SKM-1 (cell line): ENCODE measurements at regions not wholly inside any gene's neighbourhood (a gene's known extent, or its start where the extent isn't known, plus 50 kb on each side); places are given as distances from the start of the nearest gene placed in this dataset.
"Not testable (repeated sequence)": the region's sequence is repeated elsewhere in the genome, so short reads cannot be mapped to it uniquely, and the experiment has no call there.

Experiments used
- DNase-seq: peaks from one replicate; lab custom pipeline; 2025; ENCODE audit not compliant: unreplicated experiment; lab: John Stamatoyannopoulos, UW

GRCh38 chr18:1528964-1529509 lies 624.4 kb downstream of the ADCYAP1 start:
- no peak for DNase-seq

GRCh38 chr18:1530650-1531049 lies 626.0 kb downstream of the ADCYAP1 start:
- no peak for DNase-seq

DNA sequence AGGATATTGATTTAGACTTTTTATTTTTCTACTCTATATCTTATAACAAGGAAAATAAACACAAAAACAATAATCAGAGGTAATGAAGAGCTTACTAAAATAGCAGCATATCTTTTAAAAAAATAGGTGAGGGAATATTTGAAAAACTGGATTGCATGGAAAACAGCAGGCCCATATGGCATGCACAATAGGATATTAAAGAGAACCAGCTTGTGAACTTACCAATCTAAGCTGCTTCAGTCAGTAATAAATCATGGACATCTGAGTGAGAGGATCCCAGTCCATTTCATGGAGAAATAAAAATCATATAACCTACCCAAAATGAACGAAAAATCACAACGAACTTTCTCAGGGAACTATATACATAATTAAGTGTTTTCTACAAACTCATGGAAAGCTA lies 634.6 kb downstream of the ADCYAP1 start:
- DNase-seq = no peak

DNA sequence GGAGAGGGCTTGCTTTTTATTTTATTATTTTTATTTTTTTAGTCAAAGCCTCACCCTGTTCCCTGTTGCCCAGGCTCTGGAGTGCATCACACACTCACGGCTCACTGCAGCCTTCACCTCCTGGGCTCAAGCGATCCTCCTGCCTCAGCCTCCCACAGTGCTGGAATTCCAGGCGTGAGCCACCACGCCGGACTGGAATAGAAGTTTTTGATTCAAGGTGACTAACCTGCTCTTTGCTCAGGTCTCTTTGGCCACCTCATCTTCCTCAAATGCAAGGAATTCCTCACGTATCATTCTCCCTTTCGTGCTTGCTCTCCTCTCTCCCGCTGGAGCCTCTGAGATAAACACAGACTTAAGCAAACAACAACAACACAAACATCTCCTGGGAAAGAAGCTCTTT lies 636.8 kb downstream of the ADCYAP1 start:
- no peak for DNase-seq

GRCh38 chr18:1542230-1542774 lies 637.6 kb downstream of the ADCYAP1 start:
- DNase-seq = no peak

DNA sequence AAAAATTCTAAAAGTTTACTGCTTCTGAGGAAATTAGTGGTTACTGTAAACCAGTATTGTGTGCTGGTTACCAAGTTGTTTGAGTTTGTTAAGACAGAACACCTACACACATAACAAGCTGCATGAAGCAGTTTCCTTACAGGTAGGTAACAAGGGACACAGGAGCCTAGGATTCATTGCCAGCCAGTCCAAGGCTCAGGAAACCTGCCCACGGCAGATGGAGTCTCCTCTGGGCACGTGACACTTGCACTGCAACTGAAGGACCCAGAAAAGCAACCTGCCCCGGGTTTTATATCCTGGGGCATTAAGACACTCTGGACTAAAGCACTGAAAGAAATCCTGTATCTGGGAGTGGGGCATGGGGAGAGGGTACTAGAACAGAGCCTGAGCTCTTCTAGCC lies 639.3 kb downstream of the ADCYAP1 start:
- no peak for DNase-seq

GRCh38 chr18:1557711-1558110 lies 653.0 kb downstream of the ADCYAP1 start:
- not testable (repeated sequence) for DNase-seq

DNA sequence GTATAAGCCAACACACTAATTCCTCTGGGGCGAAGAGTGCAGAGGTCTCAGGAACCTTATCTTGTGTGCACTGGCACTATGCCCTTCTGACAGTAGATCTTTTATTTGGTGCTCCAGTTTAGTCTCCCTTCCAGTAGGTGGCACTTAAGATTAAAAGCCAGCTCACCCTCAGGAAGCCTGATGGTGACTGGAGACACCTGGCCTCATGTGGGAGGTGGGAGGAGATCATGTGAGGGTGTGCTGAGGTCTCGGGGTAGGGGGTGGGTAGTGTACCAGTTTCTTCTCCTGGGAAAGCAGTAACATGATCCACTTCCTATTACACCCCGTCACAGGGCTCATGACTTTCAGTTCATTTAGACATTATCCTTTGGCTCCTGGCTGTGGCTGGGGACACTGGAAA lies 654.9 kb downstream of the ADCYAP1 start:
- no peak for DNase-seq

- no peak for DNase-seq
Measured at GRCh38 chr18:1564793-1565192, 660.1 kb downstream of the ADCYAP1 start.

- no peak for DNase-seq
Measured at GRCh38 chr18:1571206-1571605, 666.5 kb downstream of the ADCYAP1 start.

DNA sequence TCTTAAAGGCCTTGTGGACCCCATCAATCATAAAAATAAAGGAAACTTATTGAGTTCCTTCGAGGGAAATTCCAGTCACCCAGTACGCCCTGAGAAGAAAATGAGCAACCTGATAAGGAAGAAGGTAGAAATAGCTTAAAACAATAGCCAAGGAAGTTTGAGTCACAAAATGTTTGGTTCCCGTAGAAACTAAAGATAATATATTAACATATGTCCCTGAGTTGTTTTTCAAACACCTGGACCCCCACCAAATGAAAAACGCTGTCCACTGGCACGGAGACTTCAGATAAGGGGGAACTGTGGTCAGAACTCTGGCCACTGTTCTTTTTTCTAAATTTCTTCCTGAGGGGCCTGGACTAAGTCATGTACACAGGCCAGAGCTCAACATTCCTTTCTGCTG lies 669.1 kb downstream of the ADCYAP1 start:
- no peak for DNase-seq

DNA sequence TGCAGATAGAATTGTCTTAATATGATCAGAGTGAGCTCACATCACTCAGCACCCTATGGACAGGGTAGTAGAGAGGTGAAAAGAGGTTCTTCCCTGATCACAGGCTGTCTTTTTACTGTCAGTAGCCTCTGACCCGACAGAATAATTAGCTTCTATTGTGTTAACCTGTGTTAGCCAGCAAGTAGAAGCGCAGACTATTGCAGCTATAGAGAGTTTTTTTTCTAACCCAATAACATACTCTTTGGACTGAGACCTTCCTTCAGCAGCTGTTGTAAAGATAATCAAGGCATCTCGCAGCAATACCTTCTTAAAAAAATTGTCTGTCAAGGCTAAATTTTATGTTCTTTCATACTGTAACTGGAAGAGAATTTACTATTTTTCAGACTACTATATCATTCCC lies 670.4 kb downstream of the ADCYAP1 start:
- DNase-seq = no peak

- no peak for DNase-seq
Measured at GRCh38 chr18:1578505-1578904, 673.8 kb downstream of the ADCYAP1 start.

DNA sequence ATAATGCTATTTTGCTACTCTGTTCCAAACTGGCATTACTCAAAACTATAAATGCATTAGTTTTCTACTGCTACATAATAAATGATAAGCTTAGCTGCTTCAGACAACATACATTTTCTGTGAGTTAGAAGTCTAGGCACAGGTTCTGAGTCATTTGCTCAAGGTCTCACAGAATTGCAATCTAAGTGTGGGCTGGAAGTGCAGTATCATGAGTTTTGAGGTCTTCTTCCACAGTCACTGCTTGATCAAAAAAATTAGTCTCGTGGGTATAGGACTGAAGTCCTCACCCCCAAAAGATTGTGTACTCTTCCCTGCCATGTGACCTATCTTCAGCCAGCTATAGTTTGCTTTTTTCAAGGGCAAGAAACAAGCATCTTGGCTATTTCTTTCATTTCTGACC lies 676.9 kb downstream of the ADCYAP1 start:
- DNase-seq = no peak

DNA sequence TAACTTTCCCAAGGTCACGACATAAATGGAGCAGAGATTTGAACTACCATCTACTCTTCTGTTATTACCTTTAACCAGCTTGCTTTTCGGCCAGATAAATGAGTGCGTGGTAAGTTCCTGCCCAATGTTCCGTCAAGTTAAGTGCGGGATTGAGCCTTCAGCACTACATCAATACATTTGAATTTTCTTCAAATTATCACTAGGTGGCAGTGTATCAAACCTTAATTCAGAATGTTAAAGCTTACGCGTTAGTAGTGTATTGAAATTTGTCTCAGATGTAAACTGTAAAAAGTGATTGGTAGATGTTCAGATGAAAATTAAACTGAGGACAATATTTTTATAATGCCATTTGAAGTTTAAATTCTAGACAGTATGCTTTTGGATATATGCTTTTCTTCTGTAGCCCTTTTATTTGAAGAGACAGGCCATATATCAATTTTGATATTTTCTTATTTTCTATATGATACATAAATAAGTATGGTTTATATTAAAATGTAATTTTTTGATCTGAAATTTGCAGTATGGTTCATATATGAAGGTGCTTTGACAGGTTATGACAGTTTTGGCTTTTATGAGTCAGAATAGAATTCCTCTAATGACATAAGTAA lies 681.3 kb downstream of the ADCYAP1 start:
- peak; percentile 30 for DNase-seq

- no peak for DNase-seq
Measured at GRCh38 chr18:1593091-1593490, 688.4 kb downstream of the ADCYAP1 start.

DNA sequence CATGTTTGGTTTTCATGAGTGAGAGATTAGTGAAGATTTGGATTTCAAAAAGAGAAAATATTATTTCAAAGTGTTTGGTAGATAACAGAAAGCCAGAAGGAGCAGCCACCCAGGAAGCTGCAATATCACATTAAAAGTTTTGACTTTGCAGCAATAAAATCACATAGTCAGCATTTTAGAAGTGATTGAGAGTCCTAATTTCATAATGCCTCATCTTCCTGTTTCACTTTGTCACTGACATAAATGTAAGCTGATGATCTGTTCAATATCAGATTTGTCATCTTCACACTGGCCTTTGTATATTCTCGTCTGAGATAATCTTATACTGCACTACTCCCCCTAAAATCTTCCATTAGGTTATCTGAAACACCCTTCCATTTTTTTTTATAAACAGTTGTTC lies 690.5 kb downstream of the ADCYAP1 start:
- no peak for DNase-seq

- no peak for DNase-seq
Measured at GRCh38 chr18:1599196-1599595, 694.5 kb downstream of the ADCYAP1 start.

DNA sequence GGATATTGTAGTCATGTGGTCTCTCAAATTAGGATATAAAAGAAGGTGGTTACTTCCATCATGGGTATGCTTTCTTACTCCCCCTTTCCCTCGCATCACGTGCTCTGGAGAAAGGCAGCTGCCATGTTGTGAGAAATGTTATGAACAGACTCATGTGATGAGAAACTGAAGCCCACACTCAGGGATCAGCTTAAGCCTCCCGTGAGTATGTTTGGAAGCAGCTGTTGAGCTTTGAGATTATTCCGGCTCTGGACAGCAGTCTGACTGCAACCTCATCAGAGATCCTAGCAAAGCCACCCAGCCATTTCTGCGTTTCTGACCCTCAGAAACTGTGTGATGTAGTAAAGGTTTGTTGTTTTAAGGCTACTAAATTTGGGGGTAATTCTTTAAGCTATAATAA lies 700.1 kb downstream of the ADCYAP1 start:
- no peak for DNase-seq

GRCh38 chr18:1618364-1618763 lies 713.7 kb downstream of the ADCYAP1 start:
- DNase-seq = peak; percentile 37

- DNase-seq = no peak
Measured at GRCh38 chr18:1619507-1619906, 714.8 kb downstream of the ADCYAP1 start.

DNA sequence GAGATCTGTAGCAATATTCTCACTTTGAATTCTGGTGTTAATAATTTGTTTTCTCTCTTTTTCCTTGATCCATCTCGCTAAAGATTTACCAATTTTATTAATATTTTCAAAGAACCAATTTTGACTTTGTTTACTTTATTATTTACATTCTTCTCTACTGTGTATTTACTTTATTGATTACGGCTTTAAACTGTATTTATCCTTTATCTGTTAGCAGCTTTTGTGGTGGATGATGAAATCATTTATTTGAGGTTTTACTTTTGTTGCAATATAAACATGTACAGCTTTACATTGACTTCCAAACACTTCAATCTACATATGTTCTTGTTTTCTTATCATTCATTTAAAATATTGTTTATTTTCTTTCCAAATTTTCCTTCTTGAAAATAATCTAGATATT lies 719.9 kb downstream of the ADCYAP1 start:
- no peak for DNase-seq

DNA sequence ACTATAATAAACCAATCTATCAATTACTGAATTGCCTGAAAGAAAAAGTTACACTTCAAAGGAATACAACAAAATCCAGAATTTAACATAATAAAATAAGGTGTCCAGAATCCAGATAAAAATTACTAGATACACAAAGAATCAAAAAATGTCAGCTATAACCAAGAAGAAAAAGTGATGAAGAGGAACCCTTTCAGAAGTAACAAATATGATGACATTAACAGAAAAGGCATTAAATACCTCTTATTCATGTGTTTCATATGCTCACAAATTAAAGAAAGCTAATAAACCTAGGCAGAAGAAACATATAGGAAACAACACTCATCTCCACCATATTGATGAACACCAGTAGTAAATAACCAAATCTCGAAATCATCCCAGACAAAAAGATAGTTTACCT lies 722.8 kb downstream of the ADCYAP1 start:
- DNase-seq = no peak
